DOHH2 (cell line): ENCODE measurements at regions not wholly inside any gene's neighbourhood (a gene's known extent, or its start where the extent isn't known, plus 50 kb on each side); places are given as distances from the start of the nearest gene placed in this dataset.
"Not testable (repeated sequence)": the region's sequence is repeated elsewhere in the genome, so short reads cannot be mapped to it uniquely, and the experiment has no call there.

Experiments used
- CTCF ChIP-seq: fragments of 200-600 bp; sonication (generic); IDR thresholded peaks from one replicate; pipeline ENCODE4 v1.5.1; 2014; ENCODE audit warnings: antibody characterized with exemption, mild to moderate bottlenecking, low read depth, low read length; ENCODE audit not compliant: poor library complexity, severe bottlenecking
- EZH2phosphoT487 ChIP-seq: fragments of 200-600 bp; sonication (generic); IDR thresholded peaks from 2 replicates; pipeline ENCODE4 v1.6.1; 2017; ENCODE audit warnings: borderline replicate concordance, mild to moderate bottlenecking, antibody characterized with exemption, low read length, moderate library complexity, mixed read lengths

GRCh38 chr7:150053396-150053795, 179.6 kb downstream of the ATP6V0E2 start:
- not testable (repeated sequence) for TF ChIP-seq CTCF, EZH2phosphoT487
